RWPE2 (cell line): ENCODE measurements at regions not wholly inside any gene's neighbourhood (a gene's known extent, or its start where the extent isn't known, plus 50 kb on each side); places are given as distances from the start of the nearest gene placed in this dataset.
A peak's percentile ranks its signal among the peaks of the same experiment; 100 is the strongest.

Experiments used
- ATAC-seq: fragments of 200-7000 bp; cut with Tn5 transposase; 3 replicates; pipeline ENCODE4 v1.9.1; 2021; ENCODE audit warnings: low read depth
- DNase-seq: peaks from one replicate; pipeline ENCODE4 v3.0.0-alpha.2; 2020; ENCODE audit warnings: low spot score
- H3K27ac ChIP-seq: fragments of 450-650 bp; 2 replicates; pipeline ENCODE4 v1.5.1; 2017; ENCODE audit warnings: mild to moderate bottlenecking; ENCODE audit not compliant: poor library complexity, severe bottlenecking
- H3K27me3 ChIP-seq: fragments of 250-450 bp; sonication (Bioruptor Pico); 2 replicates; pipeline ENCODE4 v1.5.1; 2021; ENCODE audit warnings: mild to moderate bottlenecking, moderate library complexity; ENCODE audit not compliant: insufficient read depth, poor library complexity, severe bottlenecking
- H3K36me3 ChIP-seq: fragments of 250-450 bp; sonication (Bioruptor Pico); 2 replicates; pipeline ENCODE4 v1.5.1; 2020; ENCODE audit warnings: low read depth, mild to moderate bottlenecking, moderate library complexity
- H3K4me1 ChIP-seq: fragments of 250-450 bp; sonication (Bioruptor Pico); 2 replicates; pipeline ENCODE4 v1.5.1; 2021; ENCODE audit warnings: mild to moderate bottlenecking, moderate library complexity; ENCODE audit not compliant: insufficient read depth, poor library complexity, severe bottlenecking
- H3K4me3 ChIP-seq: fragments of 250-450 bp; sonication (Bioruptor Pico); 2 replicates; pipeline ENCODE4 v1.5.1; 2021; ENCODE audit warnings: mild to moderate bottlenecking, moderate library complexity; ENCODE audit not compliant: severe bottlenecking
- H3K9me3 ChIP-seq: fragments of 250-450 bp; sonication (Bioruptor Pico); 2 replicates; pipeline ENCODE4 v1.5.1; 2021; ENCODE audit warnings: mild to moderate bottlenecking, moderate library complexity; ENCODE audit not compliant: severe bottlenecking
- CTCF ChIP-seq: fragments of 450-650 bp; IDR thresholded peaks from one replicate; pipeline ENCODE4 v1.5.1; 2017; ENCODE audit warnings: mild to moderate bottlenecking, moderate library complexity; ENCODE audit not compliant: poor library complexity, severe bottlenecking

GRCh38 chr1:101109791-101110190 is 84.2 kb upstream of the DPH5 start:
- H3K27ac ChIP-seq: no peak overlapping the region
- no peaks in the 10 kb centered on the region for H3K9me3 ChIP-seq
- no peaks in the 10 kb centered on the region for H3K4me1 ChIP-seq
- H3K36me3 ChIP-seq: no peaks in the 10 kb centered on the region
- DNase-seq (no peak), ATAC-seq (no peak)
- H3K27me3 ChIP-seq: no peaks in the 10 kb centered on the region
- no peak for TF ChIP-seq CTCF
- no peak overlapping the region for H3K4me3 ChIP-seq

DNA sequence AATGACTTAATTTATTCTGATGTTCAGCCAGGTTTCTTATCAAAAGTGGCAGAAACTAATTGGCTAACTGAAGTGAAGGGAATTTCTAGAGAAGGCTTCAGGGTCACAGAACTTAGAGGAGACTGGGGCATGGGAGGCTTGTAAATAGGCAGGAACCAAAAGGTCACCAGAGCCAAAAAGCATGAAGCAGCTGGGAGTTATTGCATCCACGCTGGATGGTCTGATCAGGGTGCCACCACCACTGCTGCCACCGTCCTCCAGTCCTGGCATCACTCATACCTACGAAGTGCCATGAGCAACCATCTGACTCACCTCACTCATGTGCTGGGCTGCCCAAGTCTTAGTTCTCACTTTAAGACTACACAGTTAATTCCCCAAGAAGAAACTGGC is 82.5 kb upstream of the DPH5 start:
- 0 out of 3 replicates have a peak, but pooled peaks have one; percentile 45 for ATAC-seq

GRCh38 chr1:101107496-101108110 is 82.0 kb upstream of the DPH5 start:
- Histone ChIP-seq H3K36me3 (no peaks in the 10 kb centered on the region), H3K27me3 (no peaks in the 10 kb centered on the region), H3K4me1 (no peaks in the 10 kb centered on the region), H3K9me3 (no peaks in the 10 kb centered on the region), H3K4me3 (no peak overlapping the region), H3K27ac (no peak overlapping the region)
- no peak for DNase-seq
- no peak for ATAC-seq
- TF ChIP-seq CTCF: no peak

More for the DNA sequence above, 82.5 kb upstream of the DPH5 start:
- Histone ChIP-seq H3K4me1 (no peaks in the 10 kb centered on the region), H3K27me3 (no peaks in the 10 kb centered on the region), H3K9me3 (no peaks in the 10 kb centered on the region), H3K4me3 (no peak overlapping the region), H3K27ac (no peak overlapping the region), H3K36me3 (no peaks in the 10 kb centered on the region)
- TF ChIP-seq CTCF: no peak
- no peak for DNase-seq

GRCh38 chr1:101105877-101106276 is 80.3 kb upstream of the DPH5 start:
- DNase-seq: no peak
- Histone ChIP-seq H3K36me3 (no peaks in the 10 kb centered on the region), H3K4me3 (no peak overlapping the region), H3K4me1 (peaks cover 8% of the 10 kb centered on the region), H3K9me3 (no peaks in the 10 kb centered on the region), H3K27ac (no peak overlapping the region), H3K27me3 (no peaks in the 10 kb centered on the region)
- no peak for ATAC-seq
- no peak for TF ChIP-seq CTCF

- Histone ChIP-seq H3K4me1 (peaks cover 8% of the 10 kb centered on the region), H3K9me3 (no peaks in the 10 kb centered on the region), H3K4me3 (no peak overlapping the region), H3K27ac (no peak overlapping the region), H3K36me3 (no peaks in the 10 kb centered on the region), H3K27me3 (no peaks in the 10 kb centered on the region)
- DNase-seq (no peak), ATAC-seq (no peak)
- no peak for TF ChIP-seq CTCF
Observed at GRCh38 chr1:101102426-101103156, 77.0 kb upstream of the DPH5 start.
